ENCODE measurements at regions not wholly inside any gene's neighbourhood (a gene's known extent, or its start where the extent isn't known, plus 50 kb on each side); places are given as distances from the start of the nearest gene placed in this dataset.

DNA sequence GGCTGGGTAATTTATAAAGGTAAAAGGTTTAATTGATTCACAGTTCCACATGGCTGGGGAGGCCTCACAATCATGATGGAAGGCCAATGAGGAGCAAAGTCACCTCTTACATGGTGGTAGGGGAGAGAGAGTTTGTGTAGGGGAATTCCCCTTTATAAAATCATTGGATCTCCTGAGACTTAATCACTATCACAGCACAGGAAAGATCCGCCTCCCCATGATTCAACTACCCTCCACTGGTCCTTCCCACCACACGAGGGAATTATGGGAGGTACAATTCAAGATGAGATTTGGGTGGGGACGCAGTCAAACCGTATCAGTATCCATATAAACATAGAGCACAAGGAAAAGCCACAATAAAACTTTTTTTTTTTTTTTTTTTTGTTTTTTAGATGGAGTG lies 172.6 kb upstream of the PIEZO2 start:
- no peak for DNase-seq (ENCODE audit: low read depth in 2 of 2)

- no peak for DNase-seq (ENCODE audit: low read depth in 2 of 2)
Observed at GRCh38 chr18:11320986-11321385, 171.6 kb upstream of the PIEZO2 start.

- DNase-seq (ENCODE audit: low read depth in 2 of 2): no peak
Observed at GRCh38 chr18:11316546-11316945, 167.2 kb upstream of the PIEZO2 start.

GRCh38 chr18:11310476-11311086 lies 161.2 kb upstream of the PIEZO2 start:
- DNase-seq (ENCODE audit: low read depth in 2 of 2): peak in 1 of 2 donors; percentile 17

DNA sequence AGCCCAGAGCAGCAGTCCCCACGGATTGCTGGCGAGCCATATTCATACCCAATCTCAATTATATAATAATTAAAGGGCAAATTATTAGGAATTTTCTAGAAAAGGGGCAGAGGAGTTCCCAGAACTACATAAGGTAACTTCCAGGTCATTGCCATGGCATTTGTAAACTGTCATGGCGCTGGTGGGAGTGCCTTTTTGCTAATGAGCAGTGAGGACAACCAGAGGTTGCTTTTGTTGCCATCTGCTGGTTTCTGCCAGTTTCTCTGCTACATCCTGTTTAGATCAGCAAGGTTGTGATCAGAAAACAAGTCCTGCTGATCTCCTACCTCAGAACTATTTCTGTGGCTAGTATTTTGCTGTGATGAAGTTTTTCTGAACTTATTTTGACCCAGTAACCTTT lies 159.8 kb upstream of the PIEZO2 start:
- DNase-seq (ENCODE audit: low read depth in 2 of 2): no peak

DNA sequence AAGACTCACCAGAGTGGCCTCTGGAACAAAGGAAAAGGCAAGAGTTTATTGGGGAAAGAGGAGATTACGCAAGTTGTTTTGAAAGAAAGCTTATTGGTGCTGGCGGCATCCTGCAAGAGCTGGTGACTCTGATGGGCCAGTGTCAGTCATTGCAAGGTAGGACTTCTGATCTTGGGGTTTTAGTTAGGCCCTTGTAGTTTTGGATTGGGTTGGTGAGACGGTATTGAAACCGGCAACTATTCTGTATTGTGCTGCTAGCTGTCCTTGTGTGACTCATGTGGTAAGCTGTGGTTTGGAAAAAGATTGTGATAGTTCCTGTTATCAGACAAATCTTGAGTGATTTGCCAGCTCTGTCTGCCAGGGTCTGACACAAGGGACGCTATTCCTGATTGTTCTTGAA lies 159.1 kb upstream of the PIEZO2 start:
- no peak for DNase-seq (ENCODE audit: low read depth in 2 of 2)

- DNase-seq (ENCODE audit: low read depth in 2 of 2): no peak
Observed at GRCh38 chr18:11307716-11308115, 158.3 kb upstream of the PIEZO2 start.

GRCh38 chr18:11305507-11305906 lies 156.1 kb upstream of the PIEZO2 start:
- DNase-seq (ENCODE audit: low read depth in 2 of 2): no peak

GRCh38 chr18:11304928-11305327 lies 155.6 kb upstream of the PIEZO2 start:
- no peak for DNase-seq (ENCODE audit: low read depth in 2 of 2)

DNA sequence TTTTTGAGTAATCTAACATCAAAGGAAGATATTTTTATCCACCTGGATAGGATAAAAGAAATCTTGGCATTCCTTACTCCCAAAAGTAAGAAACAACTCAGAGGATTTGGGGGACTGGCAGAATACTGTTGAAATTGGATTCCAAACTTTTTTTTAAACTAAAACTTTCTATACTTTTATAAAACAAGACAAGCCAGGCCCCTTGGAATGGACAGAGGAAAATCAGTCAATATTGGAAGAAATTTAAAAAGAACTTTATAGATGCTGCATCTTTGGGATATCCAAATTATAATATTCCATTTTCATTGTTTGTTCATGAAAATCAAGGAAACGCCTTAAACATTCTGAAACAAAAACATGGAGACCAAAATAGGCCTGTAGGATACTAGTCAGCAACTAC lies 147.6 kb upstream of the PIEZO2 start:
- DNase-seq (ENCODE audit: low read depth in 2 of 2): no peak

- DNase-seq (ENCODE audit: low read depth in 2 of 2): no peak
Observed at GRCh38 chr18:11293794-11294193, 144.4 kb upstream of the PIEZO2 start.

GRCh38 chr18:11290786-11291185 lies 141.4 kb upstream of the PIEZO2 start:
- no peak for DNase-seq (ENCODE audit: low read depth in 2 of 2)

GRCh38 chr18:11289248-11289647 lies 139.9 kb upstream of the PIEZO2 start:
- no peak for DNase-seq (ENCODE audit: low read depth in 2 of 2)

DNA sequence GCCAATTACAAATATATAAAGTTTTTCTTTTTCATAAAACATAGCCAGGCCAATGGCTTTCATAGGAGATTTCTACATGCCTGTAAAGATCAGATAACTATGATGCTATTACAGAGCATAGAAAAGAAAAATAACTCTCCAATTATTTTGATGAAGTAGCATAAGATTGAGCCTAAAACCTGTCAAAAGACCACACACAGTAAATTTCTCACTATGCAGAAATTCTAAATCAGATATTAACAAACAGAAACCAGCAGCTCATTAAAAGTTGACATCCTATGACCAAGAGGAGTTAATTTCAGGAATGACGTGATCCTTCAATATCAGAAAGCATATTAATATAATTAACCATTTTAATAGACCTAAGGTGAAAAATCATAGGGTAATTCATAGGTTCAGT lies 139.0 kb upstream of the PIEZO2 start:
- no peak for DNase-seq (ENCODE audit: low read depth in 2 of 2)

GRCh38 chr18:11286431-11286830 lies 137.1 kb upstream of the PIEZO2 start:
- no peak for DNase-seq (ENCODE audit: low read depth in 2 of 2)

- no peak for DNase-seq (ENCODE audit: low read depth in 2 of 2)
Observed at GRCh38 chr18:11284811-11285210, 135.4 kb upstream of the PIEZO2 start.

- no peak for DNase-seq (ENCODE audit: low read depth in 2 of 2)
Observed at GRCh38 chr18:11284349-11284748, 135.0 kb upstream of the PIEZO2 start.

DNA sequence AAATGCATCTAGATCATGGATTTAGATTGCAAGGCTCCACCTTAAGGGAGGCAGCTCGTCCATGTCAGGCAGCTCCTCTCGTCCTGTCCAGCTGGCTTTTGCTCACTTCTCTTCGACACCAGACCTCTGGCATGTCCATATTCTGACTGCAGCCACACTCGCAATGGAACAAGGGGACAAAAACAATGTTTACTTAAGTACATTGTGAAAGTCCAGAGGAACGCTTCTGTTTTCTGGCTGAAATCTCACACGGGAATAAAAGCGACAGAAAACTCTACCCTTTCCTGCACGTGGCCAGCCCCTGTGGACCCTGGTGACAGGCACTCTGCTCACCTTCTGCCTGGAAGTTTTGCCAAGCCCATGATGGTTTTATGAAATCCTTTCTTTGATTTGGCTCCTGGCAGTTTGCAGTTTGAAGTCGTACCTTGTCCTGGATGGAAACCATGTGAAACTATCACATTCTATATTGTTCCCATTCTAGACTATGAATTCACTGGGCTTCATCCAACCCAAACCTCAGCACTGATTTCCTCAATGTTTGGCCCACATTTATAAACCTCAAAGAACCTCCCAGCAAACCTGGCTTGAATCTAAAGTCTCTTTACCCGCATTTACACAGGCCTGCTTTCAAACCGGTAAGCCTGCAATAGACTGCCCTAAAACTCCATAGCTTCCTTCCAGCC lies 134.3 kb upstream of the PIEZO2 start:
- no peak for DNase-seq (ENCODE audit: low read depth in 2 of 2)

DNA sequence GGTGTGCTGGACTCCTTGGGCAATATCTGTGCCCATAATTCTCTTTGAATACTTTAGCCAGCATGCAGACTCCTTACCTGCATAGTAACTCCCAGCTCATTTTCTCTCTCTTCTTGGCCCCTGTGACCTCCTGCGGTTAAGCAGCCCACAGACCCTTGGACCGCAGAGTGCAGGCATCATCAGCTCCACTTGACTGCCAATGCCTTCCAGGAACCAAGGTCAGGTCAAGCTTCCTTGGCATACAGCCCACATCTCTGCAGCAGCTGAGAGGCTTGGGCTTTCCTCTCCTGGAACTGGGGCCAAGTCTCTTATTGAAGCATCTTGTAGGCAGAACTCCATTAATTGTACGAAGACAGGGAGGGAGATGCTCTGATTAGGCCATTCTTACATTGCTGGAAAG lies 130.1 kb upstream of the PIEZO2 start:
- DNase-seq (ENCODE audit: low read depth in 2 of 2): no peak

GRCh38 chr18:11276678-11277077 lies 127.3 kb upstream of the PIEZO2 start:
- no peak for DNase-seq (ENCODE audit: low read depth in 2 of 2)

DNA sequence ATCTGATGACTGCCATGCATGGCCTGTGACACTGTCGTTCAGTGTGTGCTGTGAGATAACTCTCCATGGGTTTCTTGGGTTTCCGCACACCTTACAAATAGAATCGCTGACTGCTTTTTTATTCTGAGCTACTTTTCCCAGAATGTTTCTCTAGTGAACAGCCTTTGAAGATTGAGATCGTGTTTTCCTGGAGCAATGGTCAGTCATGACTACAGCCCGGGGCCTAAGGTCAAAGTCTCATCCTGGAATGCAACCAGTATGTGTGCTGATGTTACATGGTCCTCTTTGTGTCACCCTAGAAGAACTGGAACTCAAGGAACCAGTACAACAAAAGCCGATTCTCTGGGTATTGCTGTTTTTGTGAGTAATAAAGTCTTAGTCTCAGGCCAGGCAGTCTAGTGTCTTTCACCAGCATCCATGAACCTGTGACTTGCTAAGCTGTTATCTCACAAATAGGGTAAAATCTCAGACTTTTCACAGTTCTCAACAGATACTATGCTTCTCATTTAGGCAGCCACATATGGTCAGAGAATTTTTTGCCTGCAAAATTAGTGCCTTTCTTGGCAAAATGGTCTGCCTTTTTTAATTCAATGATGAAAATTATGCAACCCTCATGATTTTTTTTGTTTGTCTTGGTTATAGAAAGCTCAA lies 124.9 kb upstream of the PIEZO2 start:
- no peak for DNase-seq (ENCODE audit: low read depth in 2 of 2)

DNA sequence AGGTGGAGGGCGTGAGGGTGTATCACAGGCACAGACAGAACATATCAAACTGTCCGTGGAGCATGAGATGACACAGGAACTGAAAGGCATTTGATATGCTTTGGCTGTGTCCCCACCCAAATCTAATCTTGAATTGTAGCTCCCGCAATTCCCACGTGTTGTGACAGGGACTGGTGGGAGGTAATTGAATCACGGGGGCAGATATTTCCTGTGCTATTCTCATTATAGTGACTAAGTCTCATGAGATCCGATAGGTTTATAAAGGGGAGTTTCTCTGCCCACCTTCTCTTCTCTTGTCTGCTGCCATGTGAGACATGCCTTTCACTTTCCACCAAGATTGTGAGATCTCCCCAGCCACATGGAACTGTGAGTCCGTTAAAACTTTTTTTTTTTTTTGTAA lies 123.1 kb upstream of the PIEZO2 start:
- DNase-seq (ENCODE audit: low read depth in 2 of 2): no peak

- DNase-seq (ENCODE audit: low read depth in 2 of 2): no peak
Observed at GRCh38 chr18:11271954-11272353, 122.6 kb upstream of the PIEZO2 start.

Measured in stimulated activated CD4-positive, alpha-beta T cell treated with anti-CD3 and anti-CD28 coated beads, Interleukin-15, amount 100 ng/mL, for 48 hours (primary cell).